Endothelial cell of hepatic sinusoid (primary cell): ENCODE measurements at regions not wholly inside any gene's neighbourhood (a gene's known extent, or its start where the extent isn't known, plus 50 kb on each side); places are given as distances from the start of the nearest gene placed in this dataset.

Experiments used
- in situ Hi-C: cut with HindIII; loops from 2 replicates; pipeline ENCODE4 v1.10.0; 2017; ENCODE audit warnings: low sequenced_read_pairs

DNA sequence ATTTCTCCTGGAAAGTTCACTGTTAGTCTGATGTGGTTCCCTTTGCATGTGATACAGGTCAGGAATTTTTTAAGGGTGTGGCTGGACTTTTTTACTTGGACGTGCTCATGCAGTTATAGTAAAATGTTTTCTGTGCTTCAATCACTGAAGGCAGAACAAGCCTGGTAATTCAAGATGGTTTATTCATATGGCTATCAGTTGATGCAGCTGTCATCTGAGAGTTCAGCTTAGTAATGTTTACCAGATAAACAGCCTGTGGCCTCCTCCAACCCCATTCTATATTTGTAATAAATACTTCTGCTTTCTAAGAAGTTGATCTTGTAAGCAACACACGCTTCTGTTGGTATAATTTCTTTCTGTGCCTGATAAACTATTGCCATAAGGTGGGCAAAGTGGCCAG, 2105.9 kb downstream of the ARAP2 start:
- in situ Hi-C loops: loop anchor here (5.0 kb wide), 2 partner anchors 44 to 56 kb away; no protein-coding TSS in a partner anchor

DNA sequence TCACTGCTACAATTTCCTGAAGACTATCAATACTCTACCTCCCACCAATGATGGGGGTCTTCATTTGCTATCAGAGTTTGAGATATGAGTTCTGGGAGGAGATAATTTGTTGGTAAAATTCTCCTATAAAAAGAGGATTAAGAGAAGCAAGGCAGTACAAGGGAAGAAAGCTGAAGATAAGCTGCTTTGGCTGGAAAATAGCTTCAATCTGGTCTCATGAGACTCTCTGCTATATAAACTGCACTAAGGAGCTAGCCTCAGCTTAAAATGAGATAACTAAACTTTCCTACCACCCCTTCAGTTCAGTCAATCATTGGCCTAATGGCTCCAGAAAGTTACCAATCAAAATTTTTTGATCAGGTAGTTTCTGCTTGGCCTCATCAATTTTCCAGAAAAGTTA, 2105.0 kb downstream of the ARAP2 start:
- in situ Hi-C loops: loop anchor here (5.0 kb wide), 2 partner anchors 43 to 57 kb away; no protein-coding TSS in a partner anchor

DNA sequence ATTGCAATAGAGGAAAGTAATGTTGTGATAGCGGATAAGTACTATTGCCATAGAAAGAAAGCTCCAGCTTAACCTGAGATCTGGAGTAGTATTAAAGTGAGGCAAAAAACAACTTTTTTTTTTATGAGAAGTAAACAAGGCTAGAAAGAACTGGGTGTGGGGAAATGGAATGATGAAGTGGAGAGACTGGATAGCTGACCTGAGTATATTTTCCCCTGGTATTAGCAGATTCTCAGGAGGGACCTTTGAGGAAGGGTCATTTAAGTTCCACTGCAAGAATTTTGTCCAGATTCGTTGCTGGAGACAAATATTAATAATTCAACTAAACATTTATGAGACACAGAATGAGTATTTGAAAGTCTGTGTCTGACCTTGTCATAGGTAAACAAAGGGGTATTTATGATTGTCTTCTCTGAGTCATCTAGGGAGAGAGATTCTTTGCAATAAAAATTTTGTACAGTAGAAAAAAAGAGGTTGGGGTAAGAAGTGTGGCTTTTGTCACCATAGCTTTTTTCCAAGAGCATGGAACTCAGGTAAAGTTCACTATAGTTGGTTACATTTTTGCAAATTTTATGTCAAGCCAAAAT, 2095.9 kb downstream of the ARAP2 start:
- in situ Hi-C loops: no loop called here

DNA sequence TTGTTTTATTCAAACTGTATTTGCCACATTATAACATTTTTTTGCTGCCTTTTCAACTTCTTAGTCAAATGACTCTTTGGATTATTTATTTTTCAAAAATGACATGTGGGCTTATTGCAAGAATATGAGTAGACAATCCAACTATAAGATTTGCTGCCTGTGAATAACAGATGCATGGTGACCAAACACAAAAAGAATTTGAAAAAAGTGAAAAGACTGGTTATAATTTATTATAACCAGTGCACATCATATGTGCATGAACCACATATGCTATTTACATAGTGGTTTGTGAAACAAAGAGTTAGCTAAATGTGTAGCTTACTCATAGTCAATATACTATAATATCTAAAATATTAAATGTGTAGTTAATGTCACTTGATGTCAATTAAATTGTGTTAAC, 2086.8 kb downstream of the ARAP2 start:
- in situ Hi-C loops: no loop called here

DNA sequence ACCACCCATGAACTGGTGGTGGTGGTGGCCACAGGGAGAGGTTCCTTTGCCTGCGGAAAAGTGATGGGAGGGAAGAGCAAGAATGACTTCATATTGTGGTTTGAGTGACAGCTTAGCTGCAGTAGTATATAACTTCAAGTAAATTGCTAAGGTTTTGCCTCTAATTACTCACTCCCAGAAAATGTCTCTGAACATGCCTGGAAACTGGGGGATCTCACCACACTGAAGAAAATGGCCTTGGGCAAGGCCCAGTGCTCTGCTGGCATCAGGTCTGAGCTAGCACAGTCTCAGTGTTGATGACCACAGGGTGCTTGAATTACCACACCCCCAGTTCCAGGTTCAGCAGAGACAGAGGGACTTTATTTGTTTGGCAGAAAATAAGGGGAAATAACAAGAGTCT, 2085.4 kb downstream of the ARAP2 start:
- in situ Hi-C loops: no loop called here

DNA sequence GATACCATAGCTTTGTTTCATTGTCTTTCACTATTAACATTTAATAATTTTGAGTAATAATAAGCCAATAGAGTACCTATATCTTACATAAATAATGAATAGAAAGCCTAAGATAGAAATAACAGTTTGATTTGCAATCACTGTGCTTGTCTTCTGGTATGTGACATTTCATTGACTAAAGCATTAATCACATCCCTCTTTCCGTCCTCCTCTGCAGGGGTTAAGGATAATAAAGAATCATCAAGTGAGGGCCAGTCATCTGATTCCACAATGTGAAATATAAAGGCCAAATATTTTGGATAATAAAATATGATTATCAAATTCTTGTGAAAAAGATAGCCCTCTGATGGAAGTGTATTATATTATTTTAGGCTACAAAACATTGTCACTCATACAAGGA, 2073.4 kb downstream of the ARAP2 start:
- in situ Hi-C loops: no loop called here

DNA sequence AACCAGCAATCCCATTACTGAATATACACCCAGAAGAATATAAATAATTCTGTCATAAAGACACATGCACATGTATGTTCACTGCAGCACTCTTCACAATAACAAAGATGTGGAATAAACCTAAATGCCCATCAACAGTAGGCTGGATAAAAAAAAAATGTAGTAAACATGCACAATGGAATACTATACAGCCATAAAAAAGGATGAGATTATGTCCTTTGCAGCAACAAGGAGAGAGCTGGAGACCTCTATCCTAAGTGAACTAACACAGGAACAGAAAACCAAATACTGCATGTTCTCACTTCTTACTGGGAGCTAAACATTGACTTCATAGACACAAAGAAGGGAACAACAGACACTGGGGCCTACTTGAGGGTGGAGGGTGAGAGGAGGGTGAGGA, 2067.7 kb downstream of the ARAP2 start:
- in situ Hi-C loops: no loop called here

DNA sequence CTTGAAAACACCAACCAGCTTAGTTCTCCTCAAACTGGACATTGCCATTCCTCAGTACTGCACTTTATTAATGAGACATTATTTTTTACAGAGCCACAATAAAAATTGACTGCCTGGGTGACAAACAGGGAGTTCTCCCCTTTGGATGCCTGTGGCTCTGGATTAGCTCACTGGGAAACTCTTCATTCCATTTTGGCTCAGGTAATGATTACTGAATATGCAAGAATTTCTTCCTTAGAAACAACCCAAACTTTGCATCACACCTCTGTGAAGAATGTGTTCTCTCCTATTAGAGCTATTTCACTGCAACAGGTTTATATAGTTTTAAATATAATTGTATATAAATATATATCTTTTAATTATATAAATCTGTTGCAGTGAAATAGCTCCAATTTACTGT, 2065.8 kb downstream of the ARAP2 start:
- in situ Hi-C loops: no loop called here

DNA sequence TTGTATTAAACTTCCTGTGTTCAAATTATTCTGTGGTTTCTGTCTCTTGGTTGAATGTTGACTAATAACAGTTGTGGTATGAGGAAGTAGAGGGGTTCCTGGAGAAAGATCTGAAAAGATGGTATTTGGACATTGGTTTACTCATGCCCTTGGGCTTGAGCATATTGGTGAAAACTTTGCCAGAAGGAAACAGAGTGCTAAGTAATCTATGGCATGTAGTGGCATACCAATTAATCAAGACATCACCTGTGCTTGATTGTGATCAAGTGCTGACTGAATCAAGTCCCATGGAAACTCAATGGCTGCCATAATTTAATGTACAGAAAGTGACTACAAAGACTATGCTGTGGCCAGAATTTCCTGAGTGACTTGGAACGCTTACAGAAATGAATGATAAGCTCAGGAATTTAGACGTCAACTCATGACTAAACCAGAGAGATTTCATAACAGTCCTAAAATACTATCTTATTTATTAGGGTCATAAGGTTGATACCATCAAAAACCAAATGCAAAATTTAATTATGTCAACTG, 2062.9 kb downstream of the ARAP2 start:
- in situ Hi-C loops: loop anchor here (5.0 kb wide), 1 partner anchor 44 kb away; no protein-coding TSS in a partner anchor

DNA sequence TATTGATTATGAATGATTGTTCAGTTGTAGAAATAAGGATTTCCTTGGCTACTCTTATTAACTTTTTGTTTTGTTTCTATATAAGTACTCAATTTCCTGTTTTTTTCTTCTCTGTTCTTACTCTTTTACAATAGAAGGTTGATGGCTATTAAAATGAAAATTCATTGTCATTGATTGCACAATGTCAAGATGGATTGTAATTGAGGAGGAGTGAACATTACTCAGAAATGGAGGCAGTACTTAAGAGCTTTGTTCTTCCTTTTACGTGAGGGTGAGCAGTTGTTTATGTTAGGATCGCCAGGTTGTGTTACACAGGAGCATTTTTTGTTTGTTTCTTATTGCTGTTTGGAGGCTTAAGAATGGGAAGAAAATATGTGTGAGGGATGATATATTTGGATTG, 2062.4 kb downstream of the ARAP2 start:
- in situ Hi-C loops: loop anchor here (5.0 kb wide), 1 partner anchor 45 kb away; no protein-coding TSS in a partner anchor

DNA sequence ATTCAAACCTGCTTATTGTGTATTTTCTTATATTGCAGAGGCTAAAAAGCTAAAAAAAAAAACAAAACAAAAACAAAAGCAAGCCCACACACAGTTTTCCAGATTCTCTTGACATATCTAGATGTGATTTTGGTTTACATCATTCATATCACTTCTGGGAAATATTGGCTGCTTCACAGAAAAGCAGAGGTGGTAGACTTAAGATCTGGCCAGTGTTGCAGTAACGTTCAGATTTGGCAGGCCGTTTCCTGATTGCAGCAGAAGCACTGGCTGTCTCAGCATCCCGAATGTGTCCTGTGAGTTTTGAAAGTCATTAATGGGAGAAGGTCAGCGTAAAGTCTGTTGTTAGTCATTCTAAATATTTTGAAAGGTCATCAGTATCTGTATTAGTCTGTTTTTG, 2062.0 kb downstream of the ARAP2 start:
- in situ Hi-C loops: loop anchor here (5.0 kb wide), 1 partner anchor 45 kb away; no protein-coding TSS in a partner anchor

DNA sequence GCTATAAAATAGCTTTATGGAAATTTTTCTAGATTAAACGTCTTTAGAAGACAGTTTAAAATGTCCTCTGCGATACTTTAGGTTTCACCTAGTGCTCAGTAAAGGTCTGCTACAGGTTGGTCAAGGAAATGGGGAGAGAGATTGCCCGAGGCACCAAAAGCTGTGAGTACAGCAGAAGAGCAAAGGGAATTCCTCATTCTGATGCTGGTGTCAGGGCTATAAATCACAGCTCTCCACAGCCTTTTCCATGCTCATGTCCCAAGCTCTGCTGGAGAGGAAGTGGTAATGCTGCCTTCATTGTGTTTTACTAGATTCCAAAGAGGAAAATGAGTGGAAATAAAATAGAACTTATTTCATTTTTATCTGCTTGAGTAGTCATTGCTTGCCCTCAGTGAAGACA, 2060.4 kb downstream of the ARAP2 start:
- in situ Hi-C loops: loop anchor here (5.0 kb wide), 1 partner anchor 47 kb away; no protein-coding TSS in a partner anchor

DNA sequence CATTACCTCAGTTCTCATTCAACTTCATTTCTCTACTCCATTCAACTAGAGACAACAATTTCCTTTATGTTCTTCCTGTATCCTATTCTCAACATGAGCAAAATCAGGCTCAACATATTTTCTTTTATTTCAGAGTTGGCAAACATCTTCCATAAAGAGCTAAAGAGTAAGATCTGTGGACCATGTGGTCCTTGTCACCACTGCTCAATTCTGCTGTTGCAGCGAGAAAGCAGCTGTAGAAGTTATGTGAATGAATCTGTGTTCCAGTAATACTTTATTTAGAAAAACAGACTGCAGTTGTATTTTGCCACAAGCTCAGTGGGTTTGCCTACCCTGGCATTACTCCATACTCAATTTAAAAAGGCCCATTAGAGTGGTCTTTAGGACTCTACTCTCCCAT, 2057.3 kb downstream of the ARAP2 start:
- in situ Hi-C loops: no loop called here

DNA sequence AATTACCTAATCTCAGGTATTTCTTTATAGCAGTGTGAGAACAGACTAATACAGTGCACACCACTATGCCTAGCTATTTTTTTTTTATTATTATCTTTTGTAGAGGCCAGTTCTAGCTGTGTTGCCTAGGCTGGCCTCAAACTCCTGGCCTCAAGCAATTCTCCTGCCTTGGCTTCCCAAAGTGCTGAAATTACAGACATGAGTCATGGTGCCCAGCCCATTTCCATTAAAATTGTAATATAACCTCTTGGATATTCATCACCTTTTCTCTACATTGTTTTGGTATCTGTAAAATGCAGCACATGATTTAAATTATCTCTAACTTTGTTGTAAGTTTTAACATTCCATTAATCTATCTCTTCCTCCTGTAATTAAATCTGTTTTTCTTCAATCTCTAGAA, 2052.9 kb downstream of the ARAP2 start:
- in situ Hi-C loops: no loop called here

DNA sequence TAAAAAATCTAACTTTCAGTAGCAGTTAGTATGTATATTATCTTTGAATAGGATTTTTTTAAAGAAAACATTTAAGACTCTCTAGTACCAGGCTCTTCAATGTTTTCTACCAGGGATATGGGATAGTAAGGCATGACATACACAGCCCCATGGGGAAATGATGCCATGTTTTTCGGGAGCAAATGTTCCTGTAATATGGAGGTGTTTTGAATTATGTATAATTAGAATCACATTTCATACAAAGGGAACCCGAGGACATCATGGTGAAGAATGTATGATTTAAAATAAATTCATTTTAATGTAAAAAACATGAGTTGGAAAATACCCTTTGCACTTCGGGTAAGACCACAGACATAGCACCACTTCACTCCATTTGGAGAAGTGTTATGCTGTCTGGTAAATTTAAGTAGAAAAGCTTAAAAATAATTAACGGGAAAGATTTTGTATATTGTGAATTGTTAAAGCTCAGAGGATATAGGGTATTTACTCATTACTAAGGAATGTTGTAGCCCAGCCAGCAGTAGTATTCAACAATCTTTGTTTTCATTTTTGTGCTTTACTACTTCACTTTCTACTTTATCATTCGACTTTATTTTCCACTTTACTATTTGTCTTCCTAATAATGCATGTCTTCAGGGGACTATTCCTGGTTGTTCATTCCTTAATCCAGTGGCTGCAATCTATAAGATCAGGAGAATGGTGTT, 2050.7 kb downstream of the ARAP2 start:
- in situ Hi-C loops: no loop called here

DNA sequence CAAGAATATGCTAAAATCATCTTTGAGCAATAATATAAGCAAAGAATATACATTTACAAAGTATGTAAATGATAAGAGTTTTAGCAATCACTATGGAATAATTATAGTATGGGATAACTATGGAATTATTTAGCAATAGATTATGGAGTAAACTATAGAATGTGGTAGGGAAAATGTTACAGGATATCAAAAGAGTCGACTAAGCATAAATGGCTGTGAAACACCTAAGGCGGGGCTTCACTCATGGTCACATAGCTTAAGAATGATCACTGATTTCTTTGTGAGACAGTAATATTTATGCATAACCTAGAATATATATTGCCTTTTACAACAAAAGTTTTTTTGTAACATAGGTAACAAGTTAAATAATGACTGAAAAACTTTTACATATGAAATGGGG, 2049.7 kb downstream of the ARAP2 start:
- in situ Hi-C loops: no loop called here

DNA sequence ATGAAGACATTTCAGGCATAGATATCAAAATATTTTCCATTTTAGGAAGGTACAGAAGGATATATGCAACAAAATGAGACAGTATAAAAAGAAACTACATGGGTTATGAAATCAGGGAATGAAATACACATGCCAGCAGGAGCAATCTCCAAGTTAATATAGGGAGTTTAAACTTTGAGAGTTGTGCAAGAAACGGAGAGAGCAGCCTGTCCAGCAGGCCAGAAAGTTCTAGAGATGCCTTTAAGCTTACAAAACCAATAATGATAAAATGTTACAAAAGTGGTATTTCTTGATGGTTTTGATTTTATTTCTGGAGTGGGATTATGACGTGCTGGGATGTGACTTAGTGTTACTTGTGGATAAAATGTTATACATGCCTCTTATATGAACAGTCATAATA, 2047.9 kb downstream of the ARAP2 start:
- in situ Hi-C loops: no loop called here

DNA sequence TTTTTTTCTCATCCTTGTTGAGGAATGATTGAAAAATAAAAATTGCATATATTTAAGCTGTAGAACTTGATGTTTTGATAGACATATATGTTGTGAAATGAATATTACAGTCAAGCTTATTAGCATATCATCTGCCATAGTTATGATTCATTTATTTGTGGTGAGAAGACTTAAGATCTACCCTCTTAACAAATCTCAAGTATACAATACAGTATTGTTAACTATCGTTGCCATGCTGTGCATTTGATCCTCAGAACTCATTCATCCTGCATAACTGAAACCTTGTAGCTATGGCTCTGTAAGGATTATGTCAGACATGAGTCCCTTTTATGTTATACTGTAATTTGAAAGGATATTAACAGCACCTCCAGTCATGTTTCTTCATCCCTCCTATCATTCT, 2045.3 kb downstream of the ARAP2 start:
- in situ Hi-C loops: no loop called here

DNA sequence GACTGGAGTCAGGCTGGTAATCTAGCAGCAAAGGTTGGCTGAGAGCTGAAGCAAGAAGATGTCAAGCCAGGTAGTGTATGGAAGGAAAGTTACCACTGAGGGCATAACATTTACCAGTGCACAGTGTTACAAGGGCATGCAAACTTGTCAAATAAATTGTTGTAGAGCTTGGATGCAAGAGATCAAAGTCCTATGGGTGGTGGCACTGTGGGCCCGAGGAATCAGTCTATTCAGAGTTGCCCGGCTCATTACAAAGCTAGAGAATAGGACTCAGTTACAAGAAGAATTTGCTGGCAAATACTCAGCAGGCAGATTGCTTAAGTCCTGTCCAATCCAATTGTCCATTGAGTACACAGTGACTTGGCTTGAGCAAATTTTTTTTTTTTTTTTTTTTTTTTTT, 2043.8 kb downstream of the ARAP2 start:
- in situ Hi-C loops: no loop called here

DNA sequence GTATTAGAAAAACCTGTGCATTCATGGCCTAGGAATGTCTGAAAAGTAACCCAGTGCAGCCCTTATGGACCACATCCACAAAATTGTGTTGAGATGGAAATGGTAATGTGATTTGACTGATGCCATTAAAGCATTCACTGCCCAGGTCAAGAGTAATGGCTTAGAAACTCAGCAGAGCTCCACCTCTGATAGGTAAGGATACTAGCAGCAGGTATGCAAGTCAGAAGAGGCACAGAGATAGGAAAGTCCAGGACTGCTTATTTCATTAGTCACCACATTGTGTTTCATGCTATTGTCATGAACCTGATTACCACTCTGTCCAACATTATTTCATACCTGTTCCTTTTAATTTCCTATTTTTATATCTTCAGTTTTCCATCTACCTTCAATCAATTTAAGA, 2042.2 kb downstream of the ARAP2 start:
- in situ Hi-C loops: no loop called here

DNA sequence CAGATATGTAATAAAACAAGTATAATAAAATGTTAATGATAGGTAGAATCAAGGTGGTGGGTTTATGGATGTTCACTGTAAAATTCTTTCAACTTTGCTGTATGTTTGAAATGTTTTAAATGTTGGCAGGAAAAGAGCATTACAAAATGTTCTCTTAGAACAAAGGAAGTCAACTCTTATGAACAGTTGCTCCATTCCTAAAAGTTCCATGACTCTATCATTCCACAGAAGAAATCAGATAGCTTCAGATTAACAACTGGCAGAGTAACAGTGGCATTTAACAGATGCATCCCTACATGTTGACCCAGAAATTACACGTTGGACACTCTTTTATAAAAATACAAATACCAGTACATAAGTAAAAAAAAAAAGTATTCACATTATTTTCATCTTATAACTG, 2023.7 kb downstream of the ARAP2 start:
- in situ Hi-C loops: no loop called here

DNA sequence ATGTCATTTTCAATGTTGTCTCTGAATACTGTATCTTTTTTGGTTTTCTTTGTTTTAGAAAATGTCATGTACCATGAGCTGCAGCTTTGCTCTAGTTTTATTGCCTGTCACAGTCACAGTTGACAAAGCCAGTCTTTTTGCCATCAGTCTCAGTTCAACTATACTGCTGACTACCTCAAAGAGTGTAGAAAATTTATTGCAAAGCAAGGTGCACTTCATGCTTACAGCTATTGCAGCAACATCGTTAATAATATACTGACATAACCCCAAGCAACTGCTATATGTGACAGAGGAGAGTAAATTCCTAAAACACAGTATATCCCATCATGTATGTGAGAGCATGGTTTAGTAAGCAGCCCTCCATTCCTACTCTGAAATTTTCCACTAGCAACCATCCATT, 2022.3 kb downstream of the ARAP2 start:
- in situ Hi-C loops: no loop called here
